RWPE2 (cell line): ENCODE measurements at regions not wholly inside any gene's neighbourhood (a gene's known extent, or its start where the extent isn't known, plus 50 kb on each side); places are given as distances from the start of the nearest gene placed in this dataset.

ENCODE experiments used
- ATAC-seq: fragments of 200-7000 bp; cut with Tn5 transposase; 3 replicates; pipeline ENCODE4 v1.9.1; 2021; ENCODE audit warnings: low read depth
- DNase-seq: peaks from one replicate; pipeline ENCODE4 v3.0.0-alpha.2; 2020; ENCODE audit warnings: low spot score
- H3K27ac ChIP-seq: fragments of 450-650 bp; 2 replicates; pipeline ENCODE4 v1.5.1; 2017; ENCODE audit warnings: mild to moderate bottlenecking; ENCODE audit not compliant: poor library complexity, severe bottlenecking
- H3K27me3 ChIP-seq: fragments of 250-450 bp; sonication (Bioruptor Pico); 2 replicates; pipeline ENCODE4 v1.5.1; 2021; ENCODE audit warnings: mild to moderate bottlenecking, moderate library complexity; ENCODE audit not compliant: insufficient read depth, poor library complexity, severe bottlenecking
- H3K36me3 ChIP-seq: fragments of 250-450 bp; sonication (Bioruptor Pico); 2 replicates; pipeline ENCODE4 v1.5.1; 2020; ENCODE audit warnings: low read depth, mild to moderate bottlenecking, moderate library complexity
- H3K4me1 ChIP-seq: fragments of 250-450 bp; sonication (Bioruptor Pico); 2 replicates; pipeline ENCODE4 v1.5.1; 2021; ENCODE audit warnings: mild to moderate bottlenecking, moderate library complexity; ENCODE audit not compliant: insufficient read depth, poor library complexity, severe bottlenecking
- H3K4me3 ChIP-seq: fragments of 250-450 bp; sonication (Bioruptor Pico); 2 replicates; pipeline ENCODE4 v1.5.1; 2021; ENCODE audit warnings: mild to moderate bottlenecking, moderate library complexity; ENCODE audit not compliant: severe bottlenecking
- H3K9me3 ChIP-seq: fragments of 250-450 bp; sonication (Bioruptor Pico); 2 replicates; pipeline ENCODE4 v1.5.1; 2021; ENCODE audit warnings: mild to moderate bottlenecking, moderate library complexity; ENCODE audit not compliant: severe bottlenecking
- CTCF ChIP-seq: fragments of 450-650 bp; IDR thresholded peaks from one replicate; pipeline ENCODE4 v1.5.1; 2017; ENCODE audit warnings: mild to moderate bottlenecking, moderate library complexity; ENCODE audit not compliant: poor library complexity, severe bottlenecking

- ATAC-seq, result no peak
- TF ChIP-seq CTCF, result no peak
- H3K27me3 ChIP-seq, result peaks cover 7% of the 10 kb centered on the region
- H3K36me3 ChIP-seq, result no peaks in the 10 kb centered on the region
- no peak for DNase-seq
- no peaks in the 10 kb centered on the region for H3K4me1 ChIP-seq
- no peaks in the 10 kb centered on the region for H3K9me3 ChIP-seq
- no peak overlapping the region for H3K4me3 ChIP-seq
- H3K27ac ChIP-seq, result no peak overlapping the region
These were observed 157.2 kb downstream of the GOLIM4 start for GRCh38 chr3:167938516-167938915.

GRCh38 chr3:167936019-167936418 lies 159.7 kb downstream of the GOLIM4 start:
- no peak overlapping the region for H3K27ac ChIP-seq
- no peaks in the 10 kb centered on the region for H3K4me1 ChIP-seq
- DNase-seq (no peak), ATAC-seq (no peak)
- no peak overlapping the region for H3K4me3 ChIP-seq
- no peaks in the 10 kb centered on the region for H3K36me3 ChIP-seq
- TF ChIP-seq CTCF, result no peak
- H3K9me3 ChIP-seq, result no peaks in the 10 kb centered on the region
- peaks cover 2% of the 10 kb centered on the region for H3K27me3 ChIP-seq

DNA sequence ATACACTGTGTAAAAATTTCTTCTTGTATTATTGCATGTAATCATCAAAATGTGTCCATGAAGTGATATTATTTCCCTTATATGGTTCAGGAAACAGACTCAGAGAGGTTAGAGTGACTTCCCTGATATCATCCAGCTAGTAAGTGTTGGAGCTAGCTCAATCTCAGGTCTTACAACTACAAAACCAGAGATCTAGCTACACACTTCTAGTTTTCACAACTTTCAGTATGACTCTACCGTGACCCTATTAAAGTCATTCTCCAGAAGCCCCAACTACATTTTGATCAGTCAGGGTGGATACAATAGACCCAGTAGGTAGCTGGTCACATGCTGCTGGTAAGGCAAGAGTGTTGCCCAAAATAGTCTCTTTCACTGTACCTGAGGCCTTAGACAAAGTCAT lies 165.3 kb downstream of the GOLIM4 start:
- H3K4me1 ChIP-seq, result no peaks in the 10 kb centered on the region
- H3K27me3 ChIP-seq, result no peaks in the 10 kb centered on the region
- no peak overlapping the region for H3K27ac ChIP-seq
- DNase-seq (no peak), ATAC-seq (no peak)
- no peaks in the 10 kb centered on the region for H3K36me3 ChIP-seq
- H3K9me3 ChIP-seq, result no peaks in the 10 kb centered on the region
- no peak overlapping the region for H3K4me3 ChIP-seq
- TF ChIP-seq CTCF, result no peak

GRCh38 chr3:167929968-167930367 lies 165.8 kb downstream of the GOLIM4 start:
- no peaks in the 10 kb centered on the region for H3K9me3 ChIP-seq
- no peak for DNase-seq
- no peak overlapping the region for H3K27ac ChIP-seq
- no peaks in the 10 kb centered on the region for H3K27me3 ChIP-seq
- H3K36me3 ChIP-seq, result no peaks in the 10 kb centered on the region
- TF ChIP-seq CTCF, result no peak
- ATAC-seq, result peak; percentile 40; the same call in 1 of the 3 replicates
- no peak overlapping the region for H3K4me3 ChIP-seq
- H3K4me1 ChIP-seq, result no peaks in the 10 kb centered on the region

GRCh38 chr3:167928381-167928780 lies 167.3 kb downstream of the GOLIM4 start:
- ATAC-seq (no peak), DNase-seq (no peak)
- Histone ChIP-seq H3K27ac (no peak overlapping the region), H3K36me3 (no peaks in the 10 kb centered on the region), H3K4me1 (no peaks in the 10 kb centered on the region), H3K9me3 (no peaks in the 10 kb centered on the region), H3K27me3 (no peaks in the 10 kb centered on the region), H3K4me3 (no peak overlapping the region)
- no peak for TF ChIP-seq CTCF
